ENCODE measurements at regions not wholly inside any gene's neighbourhood (a gene's known extent, or its start where the extent isn't known, plus 50 kb on each side); places are given as distances from the start of the nearest gene placed in this dataset.

- no peak overlapping the region for H3K4me3 Mint-ChIP-seq
- H3K4me1 Mint-ChIP-seq (ENCODE audit: low read depth in 2 of 2): no peaks in the 10 kb centered on the region
- no peaks in the 10 kb centered on the region for H3K9me3 Mint-ChIP-seq
- H3K36me3 Mint-ChIP-seq: no peaks in the 10 kb centered on the region
- peaks cover 7 to 17% of the 10 kb centered on the region in 2 donors for H3K27me3 Mint-ChIP-seq
- no peak overlapping the region for H3K27ac Mint-ChIP-seq
- DNase-seq (ENCODE audit: low spot score): no peak
- ATAC-seq: no peak
Observed at GRCh38 chr18:75869162-75869561, 441.7 kb upstream of the SMIM21 start.

- no peaks in the 10 kb centered on the region for H3K36me3 Mint-ChIP-seq
- ATAC-seq (no peak), DNase-seq (ENCODE audit: low spot score) (no peak)
- H3K4me1 Mint-ChIP-seq (ENCODE audit: low read depth in 2 of 2): no peaks in the 10 kb centered on the region
- no peak overlapping the region for H3K27ac Mint-ChIP-seq
- no peaks in the 10 kb centered on the region for H3K9me3 Mint-ChIP-seq
- H3K27me3 Mint-ChIP-seq: peaks cover 9 to 17% of the 10 kb centered on the region in 2 donors
- no peak overlapping the region for H3K4me3 Mint-ChIP-seq
Observed at GRCh38 chr18:75868031-75868430, 440.5 kb upstream of the SMIM21 start.

DNA sequence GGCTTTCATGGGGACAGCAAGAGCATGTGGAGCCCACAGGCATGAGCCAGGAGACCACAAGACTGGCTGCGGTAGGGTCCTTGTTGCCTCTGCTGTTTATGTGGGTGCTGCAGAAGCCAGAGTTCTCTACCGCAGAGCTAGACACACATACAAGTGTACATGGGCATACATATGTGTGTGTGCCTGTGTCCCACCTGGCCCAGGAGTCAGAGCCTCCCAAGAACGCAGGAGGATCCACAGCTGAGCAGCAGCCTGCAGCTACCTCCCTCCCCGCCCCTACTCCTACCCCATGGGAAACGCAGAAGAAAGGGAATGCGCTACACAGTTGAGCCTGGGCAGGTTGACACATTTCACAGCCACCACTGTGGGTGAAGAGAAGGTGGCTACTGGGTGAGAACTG, 438.1 kb upstream of the SMIM21 start:
- no peak overlapping the region for H3K27ac Mint-ChIP-seq
- H3K36me3 Mint-ChIP-seq: peaks cover 5% of the 10 kb centered on the region
- H3K27me3 Mint-ChIP-seq: peaks cover 20 to 28% of the 10 kb centered on the region in 2 donors
- DNase-seq (ENCODE audit: low spot score) (no peak), ATAC-seq (no peak)
- no peak overlapping the region for H3K4me3 Mint-ChIP-seq
- peaks cover 7% of the 10 kb centered on the region for H3K9me3 Mint-ChIP-seq
- no peaks in the 10 kb centered on the region for H3K4me1 Mint-ChIP-seq (ENCODE audit: low read depth in 2 of 2)

- no peaks in the 10 kb centered on the region for H3K4me1 Mint-ChIP-seq (ENCODE audit: low read depth in 2 of 2)
- H3K27me3 Mint-ChIP-seq: peaks cover 25 to 28% of the 10 kb centered on the region in 2 donors
- H3K27ac Mint-ChIP-seq: no peak overlapping the region
- peaks cover 7% of the 10 kb centered on the region for H3K9me3 Mint-ChIP-seq
- peaks cover 5% of the 10 kb centered on the region for H3K36me3 Mint-ChIP-seq
- ATAC-seq (peak; percentile 55), DNase-seq (ENCODE audit: low spot score) (no peak)
- H3K4me3 Mint-ChIP-seq: no peak overlapping the region
Observed at GRCh38 chr18:75864816-75865215, 437.3 kb upstream of the SMIM21 start.

DNA sequence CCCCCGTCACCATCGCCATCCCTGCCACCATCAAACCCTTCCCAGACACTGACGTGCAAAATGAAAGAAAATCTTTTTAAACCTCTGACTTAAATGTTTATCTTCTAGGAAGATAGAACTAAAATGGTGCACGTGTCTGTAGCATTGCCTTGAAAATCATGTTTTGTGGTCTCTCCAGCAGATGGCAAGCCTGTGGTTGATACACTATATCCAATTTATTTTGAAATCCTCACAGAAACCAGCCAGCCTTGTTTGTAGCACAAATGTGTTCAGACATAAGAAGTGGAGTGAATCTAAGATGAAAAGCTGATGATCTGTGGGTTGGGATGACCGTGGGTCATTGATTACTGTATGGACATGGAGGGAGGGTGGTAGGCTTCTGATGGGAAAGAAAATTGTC, 436.2 kb upstream of the SMIM21 start:
- ATAC-seq (no peak), DNase-seq (ENCODE audit: low spot score) (no peak)
- H3K27me3 Mint-ChIP-seq: peaks cover 28 to 29% of the 10 kb centered on the region in 2 donors
- H3K27ac Mint-ChIP-seq: no peak overlapping the region
- no peaks in the 10 kb centered on the region for H3K4me1 Mint-ChIP-seq (ENCODE audit: low read depth in 2 of 2)
- peaks cover 7% of the 10 kb centered on the region for H3K9me3 Mint-ChIP-seq
- peaks cover 5% of the 10 kb centered on the region for H3K36me3 Mint-ChIP-seq
- no peak overlapping the region for H3K4me3 Mint-ChIP-seq

DNA sequence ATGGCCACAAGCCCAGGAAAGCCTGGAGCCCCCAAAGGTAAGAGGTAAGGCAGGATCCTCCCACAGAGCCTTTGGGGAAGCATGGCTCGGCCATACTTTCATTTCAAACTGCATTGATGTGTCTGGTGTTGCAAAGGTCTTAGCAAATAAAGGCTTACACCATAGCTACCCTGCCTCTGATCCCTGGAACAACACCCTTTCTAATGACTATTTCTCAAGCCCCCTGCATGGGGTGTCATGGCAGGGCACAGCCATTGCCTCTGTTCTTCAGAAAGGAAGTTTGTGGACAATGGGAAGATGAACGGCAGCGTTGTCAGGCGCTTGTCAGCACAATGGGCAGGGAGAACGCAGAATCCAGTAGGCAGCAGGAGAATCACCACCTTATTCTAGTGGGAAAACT, 435.0 kb upstream of the SMIM21 start:
- DNase-seq (ENCODE audit: low spot score) (no peak), ATAC-seq (no peak)
- H3K36me3 Mint-ChIP-seq: peaks cover 5% of the 10 kb centered on the region
- H3K4me1 Mint-ChIP-seq (ENCODE audit: low read depth in 2 of 2): no peaks in the 10 kb centered on the region
- peaks cover 28 to 29% of the 10 kb centered on the region in 2 donors for H3K27me3 Mint-ChIP-seq
- H3K27ac Mint-ChIP-seq: no peak overlapping the region
- H3K4me3 Mint-ChIP-seq: no peak overlapping the region
- peaks cover 7% of the 10 kb centered on the region for H3K9me3 Mint-ChIP-seq

- ATAC-seq (no peak), DNase-seq (ENCODE audit: low spot score) (no peak)
- Mint-ChIP-seq H3K9me3 (peaks cover 7% of the 10 kb centered on the region), H3K4me3 (no peak overlapping the region), H3K36me3 (peaks cover 5% of the 10 kb centered on the region), H3K27me3 (peaks cover 24 to 27% of the 10 kb centered on the region in 2 donors), H3K27ac (no peak overlapping the region), H3K4me1 (ENCODE audit: low read depth in 2 of 2) (no peaks in the 10 kb centered on the region)
Observed at GRCh38 chr18:75860166-75860565, 432.7 kb upstream of the SMIM21 start.

GRCh38 chr18:75859533-75859932, 432.0 kb upstream of the SMIM21 start:
- Mint-ChIP-seq H3K36me3 (peaks cover 5% of the 10 kb centered on the region), H3K9me3 (peaks cover 7% of the 10 kb centered on the region), H3K27me3 (peaks cover 21 to 24% of the 10 kb centered on the region in 2 donors), H3K4me1 (ENCODE audit: low read depth in 2 of 2) (no peaks in the 10 kb centered on the region), H3K27ac (no peak overlapping the region), H3K4me3 (no peak overlapping the region)
- no peak for DNase-seq (ENCODE audit: low spot score)
- ATAC-seq: no peak

DNA sequence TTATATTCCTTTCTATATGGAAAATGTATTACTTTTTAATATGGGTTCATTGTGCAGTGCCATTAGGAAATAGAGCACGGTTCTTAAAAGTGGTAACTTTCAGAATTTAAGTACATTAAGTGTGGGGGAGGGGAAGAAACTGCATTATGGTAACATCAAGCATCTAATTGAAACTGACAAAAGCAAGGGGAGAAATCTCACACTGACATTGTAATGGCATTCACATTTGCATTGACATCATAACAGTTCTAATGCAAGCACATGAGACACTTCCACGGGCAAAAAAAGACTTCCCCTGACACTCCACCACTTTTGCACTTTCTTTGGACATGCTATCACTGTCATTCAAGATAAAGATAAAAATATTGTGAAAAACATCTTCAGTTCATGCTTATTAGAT, 431.3 kb upstream of the SMIM21 start:
- Mint-ChIP-seq H3K9me3 (peaks cover 7% of the 10 kb centered on the region), H3K27ac (no peak overlapping the region), H3K36me3 (peaks cover 5% of the 10 kb centered on the region), H3K4me3 (no peak overlapping the region), H3K27me3 (peaks cover 17 to 22% of the 10 kb centered on the region in 2 donors), H3K4me1 (ENCODE audit: low read depth in 2 of 2) (no peaks in the 10 kb centered on the region)
- ATAC-seq (no peak), DNase-seq (ENCODE audit: low spot score) (no peak)

DNA sequence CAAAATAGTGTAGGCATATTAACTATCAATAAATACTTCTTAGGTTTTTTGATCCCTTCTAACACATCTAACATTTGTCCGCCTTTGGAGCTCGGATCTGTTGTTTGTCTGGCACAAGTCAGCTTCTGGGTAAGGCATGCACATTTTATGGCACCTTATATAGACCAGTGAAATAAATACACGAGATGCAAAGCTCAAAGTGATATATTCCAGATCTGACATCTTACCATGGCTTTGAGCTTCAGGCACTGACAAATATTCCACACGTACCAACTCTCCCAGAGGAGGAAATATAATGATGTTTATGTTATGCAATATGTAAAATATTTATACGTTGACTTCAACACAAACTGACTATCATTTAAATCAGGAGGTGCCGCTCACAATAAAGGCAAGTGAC, 430.1 kb upstream of the SMIM21 start:
- ATAC-seq (no peak), DNase-seq (ENCODE audit: low spot score) (no peak)
- no peak overlapping the region for H3K4me3 Mint-ChIP-seq
- no peaks in the 10 kb centered on the region for H3K4me1 Mint-ChIP-seq (ENCODE audit: low read depth in 2 of 2)
- peaks cover 7% of the 10 kb centered on the region for H3K9me3 Mint-ChIP-seq
- no peak overlapping the region for H3K27ac Mint-ChIP-seq
- peaks cover 17 to 21% of the 10 kb centered on the region in 2 donors for H3K27me3 Mint-ChIP-seq
- peaks cover 5% of the 10 kb centered on the region for H3K36me3 Mint-ChIP-seq

DNA sequence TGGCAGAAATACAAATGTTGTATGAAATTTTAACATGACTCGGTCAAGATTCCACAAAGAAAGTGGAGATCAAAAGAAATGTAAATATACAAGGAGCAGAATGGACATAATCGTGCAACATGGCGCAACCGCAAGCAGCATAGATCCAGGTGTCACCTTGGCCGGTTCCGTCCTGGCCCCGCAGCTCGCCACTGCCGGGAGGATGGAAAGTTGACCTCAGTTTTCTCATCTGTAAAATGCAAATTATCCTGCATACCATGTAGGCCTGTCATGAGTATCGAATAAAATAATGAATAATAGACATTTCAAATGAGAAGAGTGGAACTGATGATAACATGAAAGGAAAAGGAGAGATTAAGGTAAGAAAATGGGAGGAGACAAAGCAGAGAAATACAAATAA, 427.3 kb upstream of the SMIM21 start:
- Mint-ChIP-seq H3K4me3 (no peak overlapping the region), H3K27me3 (peaks cover 0 to 3% of the 10 kb centered on the region in 2 donors), H3K9me3 (no peaks in the 10 kb centered on the region), H3K4me1 (ENCODE audit: low read depth in 2 of 2) (no peaks in the 10 kb centered on the region), H3K36me3 (no peaks in the 10 kb centered on the region), H3K27ac (no peak overlapping the region)
- ATAC-seq: no peak
- DNase-seq (ENCODE audit: low spot score): no peak

DNA sequence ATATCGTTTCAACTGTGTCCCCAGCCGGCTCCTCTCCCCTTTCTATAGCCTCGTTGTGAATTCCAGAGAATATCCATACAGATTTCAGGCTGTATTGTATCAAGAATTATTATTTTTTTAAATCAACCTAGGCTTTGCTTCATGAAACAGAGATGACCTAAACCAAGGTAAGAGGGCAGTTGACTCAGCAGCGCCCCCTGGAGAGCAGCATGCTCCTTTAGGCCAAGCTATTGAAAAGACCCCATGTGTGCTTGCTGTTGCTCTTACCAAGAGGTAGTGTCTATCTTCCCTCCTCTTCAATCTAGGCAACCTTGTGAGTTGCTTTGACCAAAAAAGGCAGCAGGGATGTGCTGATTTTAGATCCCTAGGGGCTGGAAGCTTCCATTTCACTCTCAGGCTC, 426.7 kb upstream of the SMIM21 start:
- H3K36me3 Mint-ChIP-seq: no peaks in the 10 kb centered on the region
- ATAC-seq: no peak
- H3K4me3 Mint-ChIP-seq: no peak overlapping the region
- no peaks in the 10 kb centered on the region for H3K9me3 Mint-ChIP-seq
- H3K4me1 Mint-ChIP-seq (ENCODE audit: low read depth in 2 of 2): no peaks in the 10 kb centered on the region
- DNase-seq (ENCODE audit: low spot score): no peak
- no peaks in the 10 kb centered on the region for H3K27me3 Mint-ChIP-seq
- H3K27ac Mint-ChIP-seq: no peak overlapping the region

- no peaks in the 10 kb centered on the region for H3K27me3 Mint-ChIP-seq
- ATAC-seq: no peak
- H3K36me3 Mint-ChIP-seq: no peaks in the 10 kb centered on the region
- no peak overlapping the region for H3K4me3 Mint-ChIP-seq
- H3K27ac Mint-ChIP-seq: no peak overlapping the region
- no peaks in the 10 kb centered on the region for H3K9me3 Mint-ChIP-seq
- no peak for DNase-seq (ENCODE audit: low spot score)
- H3K4me1 Mint-ChIP-seq (ENCODE audit: low read depth in 2 of 2): no peaks in the 10 kb centered on the region
Observed at GRCh38 chr18:75846321-75846720, 418.8 kb upstream of the SMIM21 start.

DNA sequence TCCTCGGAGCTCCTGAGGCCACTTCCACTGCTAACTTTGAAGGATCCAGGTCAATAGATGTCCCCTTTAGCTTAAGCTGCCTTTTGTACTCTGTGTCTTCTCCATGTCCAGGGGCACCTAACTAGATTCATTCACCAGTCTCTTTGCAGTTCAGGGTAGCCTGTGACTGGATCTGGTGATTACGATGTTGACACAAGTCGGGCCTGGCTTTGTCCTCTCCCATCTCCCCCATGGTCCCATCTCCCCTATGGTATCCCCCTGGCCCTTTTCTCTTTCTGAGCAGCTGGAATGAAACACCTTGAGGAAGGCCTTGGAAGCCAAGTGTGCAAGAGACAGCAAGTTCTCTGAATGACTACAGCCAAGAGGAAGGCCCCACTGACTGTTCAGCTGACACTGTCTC, 417.9 kb upstream of the SMIM21 start:
- H3K27me3 Mint-ChIP-seq: no peaks in the 10 kb centered on the region
- H3K36me3 Mint-ChIP-seq: no peaks in the 10 kb centered on the region
- DNase-seq (ENCODE audit: low spot score) (no peak), ATAC-seq (no peak)
- H3K27ac Mint-ChIP-seq: no peak overlapping the region
- no peaks in the 10 kb centered on the region for H3K4me1 Mint-ChIP-seq (ENCODE audit: low read depth in 2 of 2)
- H3K9me3 Mint-ChIP-seq: no peaks in the 10 kb centered on the region
- no peak overlapping the region for H3K4me3 Mint-ChIP-seq

DNA sequence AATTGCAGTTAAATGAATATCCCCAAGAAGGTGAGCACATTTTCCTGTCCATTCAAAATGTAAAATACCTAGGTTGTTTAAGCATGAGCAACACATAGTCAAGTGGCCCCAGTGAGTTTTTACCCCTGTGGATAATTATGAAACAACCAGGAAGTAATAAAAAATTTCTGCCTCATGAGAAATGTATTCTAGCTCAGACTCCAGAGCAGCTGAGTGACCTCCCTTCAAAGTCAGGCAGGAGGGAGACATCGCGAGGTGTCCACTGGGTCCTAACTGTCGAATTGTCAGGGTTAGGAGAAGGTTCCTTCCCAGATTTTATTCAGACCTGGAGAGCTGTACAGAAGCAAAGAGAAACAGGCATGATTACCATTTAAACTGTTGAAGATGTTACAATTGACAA, 416.6 kb upstream of the SMIM21 start:
- H3K27me3 Mint-ChIP-seq: no peaks in the 10 kb centered on the region
- DNase-seq (ENCODE audit: low spot score) (no peak), ATAC-seq (no peak)
- no peaks in the 10 kb centered on the region for H3K9me3 Mint-ChIP-seq
- H3K4me1 Mint-ChIP-seq (ENCODE audit: low read depth in 2 of 2): no peaks in the 10 kb centered on the region
- no peak overlapping the region for H3K27ac Mint-ChIP-seq
- H3K4me3 Mint-ChIP-seq: no peak overlapping the region
- H3K36me3 Mint-ChIP-seq: no peaks in the 10 kb centered on the region
